AG10803 (cell line): ENCODE measurements at regions not wholly inside any gene's neighbourhood (a gene's known extent, or its start where the extent isn't known, plus 50 kb on each side); places are given as distances from the start of the nearest gene placed in this dataset.

Source experiments
- DNase-seq: peaks from one replicate; pipeline ENCODE4 v3.0.0; 2010; ENCODE audit warnings: low read depth
- H3K4me3 ChIP-seq: 2 replicates; pipeline ENCODE4 v1.5.1; 2011; ENCODE audit warnings: mild to moderate bottlenecking, low read length, control low read depth
- CTCF ChIP-seq: conservative IDR thresholded peaks from 2 replicates; pipeline ENCODE4 v1.5.1; 2011; ENCODE audit warnings: mild to moderate bottlenecking, low read length, control low read depth, inconsistent platforms

GRCh38 chr13:80011448-80012212, 329.3 kb downstream of the SPRY2 start:
- no peak for TF ChIP-seq CTCF
- H3K4me3 ChIP-seq: no peak overlapping the region
- DNase-seq: no peak

GRCh38 chr13:80010846-80011245, 330.1 kb downstream of the SPRY2 start:
- DNase-seq: no peak
- no peak for TF ChIP-seq CTCF

GRCh38 chr13:80010286-80010831, 330.6 kb downstream of the SPRY2 start:
- no peak for TF ChIP-seq CTCF
- no peak for DNase-seq
- H3K4me3 ChIP-seq: no peak overlapping the region

More at GRCh38 chr13:80010846-80011245, 330.1 kb downstream of the SPRY2 start:
- no peak overlapping the region for H3K4me3 ChIP-seq

GRCh38 chr13:80009760-80010159, 331.2 kb downstream of the SPRY2 start:
- peak; percentile 16 for DNase-seq
- TF ChIP-seq CTCF: no peak

GRCh38 chr13:80006940-80007339, 334.0 kb downstream of the SPRY2 start:
- no peak for DNase-seq
- no peak overlapping the region for H3K4me3 ChIP-seq
- TF ChIP-seq CTCF: no peak

More at GRCh38 chr13:80009760-80010159, 331.2 kb downstream of the SPRY2 start:
- no peak overlapping the region for H3K4me3 ChIP-seq

GRCh38 chr13:80001510-80001842, 339.4 kb downstream of the SPRY2 start:
- no peak for DNase-seq
- TF ChIP-seq CTCF: no peak
- H3K4me3 ChIP-seq: no peak overlapping the region
